GM23248 (cell line): ENCODE measurements at regions not wholly inside any gene's neighbourhood (a gene's known extent, or its start where the extent isn't known, plus 50 kb on each side); places are given as distances from the start of the nearest gene placed in this dataset.

Source experiments
- EZH2 ChIP-seq: fragments of 200-600 bp; sonication (generic); IDR thresholded peaks from 2 replicates; pipeline ENCODE4 v1.6.1; 2018; ENCODE audit warnings: antibody characterized with exemption, mild to moderate bottlenecking; ENCODE audit not compliant: insufficient read depth, poor library complexity, severe bottlenecking
- EZH2phosphoT487 ChIP-seq: fragments of 200-600 bp; sonication (generic); IDR thresholded peaks from 2 replicates; pipeline ENCODE4 v1.6.1; 2018; ENCODE audit warnings: antibody characterized with exemption, moderate library complexity, mild to moderate bottlenecking, low read depth; ENCODE audit not compliant: insufficient read depth

- TF ChIP-seq EZH2 (no peak), EZH2phosphoT487 (no peak)
Observed at GRCh38 chr9:16178294-16178693, 625.5 kb downstream of the CCDC171 start.
